GM12878 (cell line): ENCODE measurements at regions not wholly inside any gene's neighbourhood (a gene's known extent, or its start where the extent isn't known, plus 50 kb on each side); places are given as distances from the start of the nearest gene placed in this dataset.

Experiments used
- ATAC-seq: fragments of 200-7000 bp; cut with Tn5 transposase; 3 replicates; pipeline ENCODE4 v1.9.1; 2020; ENCODE audit warnings: mild to moderate bottlenecking, moderate library complexity
- BruUV-seq: library from RNA; stranded (reverse); fragments of 400-500 nt; replicated peaks from 2 replicates; lab custom pipeline; 2021; lab: Mats Ljungman, UMichigan
- CTCF ChIA-PET: fragments of 300-600 bp; sonication (Branson Sonifier 250); formaldehyde crosslinking; extraction: SDS; loops from one replicate; lab custom pipeline; 2021; ENCODE audit warnings: inconsistent platforms; lab: Yijun Ruan, JAX
- POLR2A ChIA-PET: fragments of 350-600 bp; formaldehyde crosslinking; extraction: SDS; loops from one replicate; lab custom pipeline; 2021; ENCODE audit warnings: inconsistent platforms; lab: Charles Lee
- RAD21 ChIA-PET: fragments of 300-600 bp; sonication (Branson Sonifier 250); formaldehyde crosslinking; loops from one replicate; lab custom pipeline; 2023; ENCODE audit warnings: antibody characterized with exemption; ENCODE audit not compliant: unreplicated experiment; lab: Charles Lee
- SMC1A ChIA-PET: fragments of 300-600 bp; sonication (Branson Sonifier 250); formaldehyde crosslinking; loops from one replicate; lab custom pipeline; 2023; ENCODE audit not compliant: unreplicated experiment, uncharacterized antibody; lab: Charles Lee
- DNase-seq: peaks from one replicate; pipeline ENCODE4 v3.0.0-alpha.2; 2011; ENCODE audit warnings: low read depth, low spot score
- FAIRE-seq: peaks from 3 replicates; lab custom pipeline; 2011; peaks lifted over from hg19 to GRCh38; lab: Jason Lieb, UNC
- H2AFZ ChIP-seq: 2 replicates; pipeline ENCODE4 v1.6.0; 2011; ENCODE audit warnings: low read depth, low read length, control low read depth; ENCODE audit not compliant: control insufficient read depth
- H3K27ac ChIP-seq: 2 replicates; pipeline ENCODE4 v1.5.1; 2011; ENCODE audit warnings: control low read depth; ENCODE audit not compliant: control insufficient read depth, insufficient read depth
- H3K27me3 ChIP-seq, 2 experiments: replicated peaks in 1 of 2; 2 replicates each; pipeline versions ENCODE4 v1.6.0 to v1.6.1; 2011; ENCODE audit warnings: low read length in 1 of 2; ENCODE audit not compliant: control insufficient read depth in 2 of 2, insufficient read depth in 2 of 2
- H3K36me3 ChIP-seq, 2 experiments: 2 replicates each; pipeline ENCODE4 v1.5.1; 2011; ENCODE audit warnings: low read length in 1 of 2; ENCODE audit not compliant: control insufficient read depth in 2 of 2, insufficient read depth in 2 of 2
- H3K4me1 ChIP-seq: 2 replicates; pipeline ENCODE4 v1.6.1; 2011; ENCODE audit warnings: mild to moderate bottlenecking, low read length, moderate library complexity, mixed read lengths; ENCODE audit not compliant: control insufficient read depth, insufficient read depth
- H3K4me2 ChIP-seq: 2 replicates; pipeline ENCODE4 v1.6.0; 2011; ENCODE audit warnings: control low read depth; ENCODE audit not compliant: control insufficient read depth, insufficient read depth
- H3K4me3 ChIP-seq: fragments of 200-600 bp; sonication (generic); 2 replicates; pipeline ENCODE4 v1.5.1; 2016
- H3K79me2 ChIP-seq: 2 replicates; pipeline ENCODE4 v1.6.0; 2011; ENCODE audit warnings: low read length; ENCODE audit not compliant: control insufficient read depth, insufficient read depth
- H3K9ac ChIP-seq: 2 replicates; pipeline ENCODE4 v1.8.0; 2011; ENCODE audit warnings: low read length, control low read depth, mixed read lengths; ENCODE audit not compliant: control insufficient read depth, insufficient read depth
- H3K9me3 ChIP-seq: replicated peaks from 3 replicates; pipeline ENCODE4 v1.5.1; 2011; ENCODE audit warnings: mild to moderate bottlenecking, low read length; ENCODE audit not compliant: control insufficient read depth, insufficient read depth
- H4K20me1 ChIP-seq: 2 replicates; pipeline ENCODE4 v1.6.0; 2011; ENCODE audit not compliant: control insufficient read depth, insufficient read depth
- CBFB ChIP-seq: IDR thresholded peaks from 2 replicates; pipeline ENCODE4 v1.6.1; 2016; ENCODE audit warnings: antibody characterized with exemption, low read depth
- ESRRA ChIP-seq: IDR thresholded peaks from 2 replicates; pipeline ENCODE4 v1.6.1; 2012; ENCODE audit warnings: mild to moderate bottlenecking, low read length, improper control_type of control experiment
- ETV6 ChIP-seq, 2 experiments: fragments of 450-650 bp in 1 of 2; IDR thresholded peaks in 1 of 2; conservative IDR thresholded peaks in 1 of 2; 2 replicates each; pipeline ENCODE4 v1.6.1; 2014; ENCODE audit warnings: antibody characterized with exemption in 1 of 2, borderline replicate concordance in 1 of 2, low read depth in 1 of 2, mild to moderate bottlenecking in 1 of 2, moderate library complexity in 1 of 2
- KDM1A ChIP-seq: fragments of 200-600 bp; sonication (generic); IDR thresholded peaks from 2 replicates; pipeline ENCODE4 v1.6.1; 2016; ENCODE audit warnings: borderline replicate concordance
- MTA3 ChIP-seq: IDR thresholded peaks from 2 replicates; pipeline ENCODE4 v1.6.1; 2012; ENCODE audit warnings: low read length, inconsistent platforms, borderline replicate concordance
- NFXL1 ChIP-seq: fragments of 450-650 bp; IDR thresholded peaks from 2 replicates; pipeline ENCODE4 v1.6.1; 2017; ENCODE audit warnings: antibody characterized with exemption, mild to moderate bottlenecking, borderline replicate concordance
- NRF1 ChIP-seq: conservative IDR thresholded peaks from 2 replicates; pipeline ENCODE4 v1.6.1; 2011; ENCODE audit warnings: mild to moderate bottlenecking, low read depth, low read length, improper control_type of control experiment
- PAX5 ChIP-seq: IDR thresholded peaks from 2 replicates; pipeline ENCODE4 v1.6.1; 2011; ENCODE audit warnings: low read depth, low read length, borderline replicate concordance
- WGBS: methylation state at CpG from one replicate; pipeline ENCODE4 v1.1.6; 2016; ENCODE audit warnings: low lambda C conversion rate; ENCODE audit not compliant: insufficient replicate concordance, insufficient coverage; ENCODE audit errors: missing lambda C conversion rate; 5-methylcytosine and 5-hydroxymethylcytosine counted together
- in situ Hi-C: fragments of 300-500 bp; cut with MboI; formaldehyde crosslinking; loops from 9 replicates; pipeline ENCODE4 v1.14.3; 2018; ENCODE audit warnings: mixed read lengths
- intact Hi-C: fragments of 100-400 bp; cut with micrococcal nuclease; formaldehyde crosslinking; loops from one replicate; pipeline ENCODE4 v1.14.2; 2022; ENCODE audit not compliant: unreplicated experiment
- TF ChIP-seq, protein P1 (sequence below): fragments of 450-650 bp; IDR thresholded peaks from 2 replicates; pipeline ENCODE4 v1.6.1; 2017; ENCODE audit warnings: borderline replicate concordance
- TF ChIP-seq, protein P2 (sequence below): IDR thresholded peaks from 2 replicates; pipeline ENCODE4 v1.6.1; 2012; ENCODE audit warnings: low read depth, low read length, improper control_type of control experiment

DNA sequence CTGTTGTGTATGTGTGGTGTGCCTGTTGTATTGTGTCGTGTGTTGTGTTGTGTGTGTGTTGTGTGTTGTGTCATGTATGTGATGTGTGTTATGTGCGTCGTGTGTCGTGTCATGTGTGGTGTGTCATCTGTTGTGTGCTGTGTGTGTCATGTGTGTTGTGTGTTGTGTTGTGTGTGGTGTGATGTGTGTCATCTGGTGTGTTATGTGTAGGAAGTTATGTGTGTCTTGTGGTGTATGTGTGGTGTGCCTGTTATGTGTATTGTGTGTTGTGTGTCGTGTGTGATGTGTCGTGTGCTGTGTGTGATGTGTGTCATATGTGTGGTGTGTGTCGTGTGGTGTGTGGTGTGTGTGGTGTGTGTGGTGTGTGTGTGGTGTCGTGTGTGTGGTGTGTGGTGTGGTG, 145.2 kb downstream of the DNAJB6 start:
- RAD21 ChIA-PET = no interaction called here
- CTCF ChIA-PET = no interaction called here

More for the DNA sequence above, 145.2 kb downstream of the DNAJB6 start:
- Histone ChIP-seq H3K27ac (no peak overlapping the region), H3K9me3 (no peaks in the 10 kb centered on the region; the same call in 1 of the 3 replicates), H3K36me3 (no peaks in the 10 kb centered on the region), H3K4me1 (0 out of 2 replicates have a peak, but pooled peaks cover 4% of the 10 kb centered on the region), H3K79me2 (no peaks in the 10 kb centered on the region), H3K4me2 (no peak overlapping the region), H3K9ac (no peak overlapping the region), H3K4me3 (no peak overlapping the region), H2AFZ (no peak overlapping the region), H4K20me1 (no peaks in the 10 kb centered on the region), H3K27me3 (no peaks in the 10 kb centered on the region)
- ChIA-PET SMC1A (no interaction called here), POLR2A (no interaction called here)
- intact Hi-C loops = no loop called here
- in situ Hi-C loops = no loop called here
- FAIRE-seq = peak; percentile 86
- TF ChIP-seq ESRRA (no peak), NFXL1 (no peak), NRF1 (no peak), MTA3 (no peak), PAX5 (no peak), KDM1A (no peak), CBFB (no peak), ETV6 (conservative IDR thresholded peaks at IDR 0.05 in 1 of 2, IDR thresholded peaks at IDR 0.05 in 1 of 2; ENCODE audit: borderline replicate concordance in 1 of 2, low read depth in 1 of 2) (no peak)
- TF ChIP-seq, protein P1, sequence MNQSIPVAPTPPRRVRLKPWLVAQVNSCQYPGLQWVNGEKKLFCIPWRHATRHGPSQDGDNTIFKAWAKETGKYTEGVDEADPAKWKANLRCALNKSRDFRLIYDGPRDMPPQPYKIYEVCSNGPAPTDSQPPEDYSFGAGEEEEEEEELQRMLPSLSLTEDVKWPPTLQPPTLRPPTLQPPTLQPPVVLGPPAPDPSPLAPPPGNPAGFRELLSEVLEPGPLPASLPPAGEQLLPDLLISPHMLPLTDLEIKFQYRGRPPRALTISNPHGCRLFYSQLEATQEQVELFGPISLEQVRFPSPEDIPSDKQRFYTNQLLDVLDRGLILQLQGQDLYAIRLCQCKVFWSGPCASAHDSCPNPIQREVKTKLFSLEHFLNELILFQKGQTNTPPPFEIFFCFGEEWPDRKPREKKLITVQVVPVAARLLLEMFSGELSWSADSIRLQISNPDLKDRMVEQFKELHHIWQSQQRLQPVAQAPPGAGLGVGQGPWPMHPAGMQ = no peak
- TF ChIP-seq, protein P2, sequence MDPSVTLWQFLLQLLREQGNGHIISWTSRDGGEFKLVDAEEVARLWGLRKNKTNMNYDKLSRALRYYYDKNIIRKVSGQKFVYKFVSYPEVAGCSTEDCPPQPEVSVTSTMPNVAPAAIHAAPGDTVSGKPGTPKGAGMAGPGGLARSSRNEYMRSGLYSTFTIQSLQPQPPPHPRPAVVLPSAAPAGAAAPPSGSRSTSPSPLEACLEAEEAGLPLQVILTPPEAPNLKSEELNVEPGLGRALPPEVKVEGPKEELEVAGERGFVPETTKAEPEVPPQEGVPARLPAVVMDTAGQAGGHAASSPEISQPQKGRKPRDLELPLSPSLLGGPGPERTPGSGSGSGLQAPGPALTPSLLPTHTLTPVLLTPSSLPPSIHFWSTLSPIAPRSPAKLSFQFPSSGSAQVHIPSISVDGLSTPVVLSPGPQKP = no peak
- BruUV-seq = no TSS peak
- no peak for DNase-seq
- ATAC-seq = no peak
- 87% methylated on average over 6 of the region's 8 CpGs for WGBS
